ENCODE measurements at regions not wholly inside any gene's neighbourhood (a gene's known extent, or its start where the extent isn't known, plus 50 kb on each side); places are given as distances from the start of the nearest gene placed in this dataset.

- DNase-seq, result no peak
Measured at GRCh38 chr1:187326557-187326956, 497.8 kb downstream of the PLA2G4A start.

GRCh38 chr1:187336441-187337168 is 507.9 kb downstream of the PLA2G4A start:
- no peak for DNase-seq

- DNase-seq, result no peak
Measured at GRCh38 chr1:187338762-187339412, 510.1 kb downstream of the PLA2G4A start.

- no peak for DNase-seq
Measured at GRCh38 chr1:187342495-187342894, 513.7 kb downstream of the PLA2G4A start.

- DNase-seq, result no peak
Measured at GRCh38 chr1:187374082-187374481, 545.3 kb downstream of the PLA2G4A start.

GRCh38 chr1:187374742-187375141 is 546.0 kb downstream of the PLA2G4A start:
- no peak for DNase-seq

GRCh38 chr1:187383366-187383765 is 554.6 kb downstream of the PLA2G4A start:
- DNase-seq, result no peak

- DNase-seq, result no peak
Measured at GRCh38 chr1:187384504-187384903, 555.8 kb downstream of the PLA2G4A start.

- no peak for DNase-seq
Measured at GRCh38 chr1:187390215-187390818, 561.6 kb downstream of the PLA2G4A start.

GRCh38 chr1:187396226-187396625 is 567.5 kb downstream of the PLA2G4A start:
- DNase-seq, result no peak

- DNase-seq, result no peak
Measured at GRCh38 chr1:187396929-187397796, 568.4 kb downstream of the PLA2G4A start.

GRCh38 chr1:187408212-187409004 is 579.7 kb downstream of the PLA2G4A start:
- DNase-seq, result no peak

- DNase-seq, result no peak
Measured at GRCh38 chr1:187409341-187409740, 580.6 kb downstream of the PLA2G4A start.

- DNase-seq, result no peak
Measured at GRCh38 chr1:187411118-187411517, 582.4 kb downstream of the PLA2G4A start.

- no peak for DNase-seq
Measured at GRCh38 chr1:187413405-187414169, 584.8 kb downstream of the PLA2G4A start.

- no peak for DNase-seq
Measured at GRCh38 chr1:187415065-187415464, 586.3 kb downstream of the PLA2G4A start.

- no peak for DNase-seq
Measured at GRCh38 chr1:187417520-187417919, 588.8 kb downstream of the PLA2G4A start.

GRCh38 chr1:187433598-187433997 is 604.8 kb downstream of the PLA2G4A start:
- no peak for DNase-seq

GRCh38 chr1:187442603-187443002 is 613.9 kb downstream of the PLA2G4A start:
- DNase-seq, result no peak

- DNase-seq, result no peak
Measured at GRCh38 chr1:187443939-187444338, 615.2 kb downstream of the PLA2G4A start.

GRCh38 chr1:187445066-187445465 is 616.3 kb downstream of the PLA2G4A start:
- DNase-seq, result no peak

- no peak for DNase-seq
Measured at GRCh38 chr1:187451238-187451637, 622.5 kb downstream of the PLA2G4A start.
